OCI-LY3 (cell line): ENCODE measurements at regions not wholly inside any gene's neighbourhood (a gene's known extent, or its start where the extent isn't known, plus 50 kb on each side); places are given as distances from the start of the nearest gene placed in this dataset.

Experiments
- CTCF ChIP-seq: fragments of 200-600, 300-600 bp; sonication (generic); IDR thresholded peaks from 2 replicates; pipeline ENCODE4 v1.5.1; 2014; ENCODE audit warnings: antibody characterized with exemption, low read length, low read depth
- EZH2phosphoT487 ChIP-seq: fragments of 200-600 bp; shearing (Covaris generic); IDR thresholded peaks from 2 replicates; pipeline ENCODE4 v1.6.1; 2018; ENCODE audit warnings: antibody characterized with exemption, mixed run types, low read depth

GRCh38 chr2:145609951-145610350 lies 1090.0 kb upstream of the ZEB2 start:
- no peak for TF ChIP-seq CTCF
- no peak for TF ChIP-seq EZH2phosphoT487
